NT2/D1 (cell line): ENCODE measurements at regions not wholly inside any gene's neighbourhood (a gene's known extent, or its start where the extent isn't known, plus 50 kb on each side); places are given as distances from the start of the nearest gene placed in this dataset.
"Not testable (repeated sequence)": the region's sequence is repeated elsewhere in the genome, so short reads cannot be mapped to it uniquely, and the experiment has no call there.

ENCODE experiments used
- DNase-seq: peaks from one replicate; pipeline ENCODE4 v3.0.0-alpha.2; 2011; ENCODE audit warnings: low read depth, low spot score
- H3K27me3 ChIP-seq: 2 replicates; pipeline ENCODE4 v1.6.0; 2011; ENCODE audit warnings: mild to moderate bottlenecking; ENCODE audit not compliant: insufficient read length, insufficient read depth
- H3K36me3 ChIP-seq: 2 replicates; pipeline ENCODE4 v1.6.1; 2011; ENCODE audit warnings: mild to moderate bottlenecking, low read length, mixed read lengths; ENCODE audit not compliant: insufficient read depth, insufficient read length
- H3K4me1 ChIP-seq: 2 replicates; pipeline ENCODE4 v1.5.1; 2011; ENCODE audit not compliant: insufficient read depth, insufficient read length
- H3K4me3 ChIP-seq: 2 replicates; pipeline ENCODE4 v1.5.1; 2011; ENCODE audit warnings: low read depth; ENCODE audit not compliant: insufficient read length
- H3K9ac ChIP-seq: 2 replicates; pipeline ENCODE4 v1.6.0; 2011; ENCODE audit warnings: low read depth; ENCODE audit not compliant: insufficient read length
- H3K9me3 ChIP-seq: 2 replicates; pipeline ENCODE4 v1.5.1; 2011; ENCODE audit warnings: mild to moderate bottlenecking, low read length; ENCODE audit not compliant: insufficient read depth
- SUZ12 ChIP-seq: IDR thresholded peaks from 2 replicates; pipeline ENCODE4 v1.6.1; 2011; ENCODE audit not compliant: insufficient read length, insufficient read depth; ENCODE audit errors: extremely low read depth
- YY1 ChIP-seq: IDR thresholded peaks from 2 replicates; pipeline ENCODE4 v1.6.1; 2011; ENCODE audit not compliant: insufficient read length, insufficient read depth
- ZNF274 ChIP-seq: IDR thresholded peaks from 2 replicates; pipeline ENCODE4 v1.6.1; 2011; ENCODE audit warnings: mild to moderate bottlenecking, low read depth, low read length

DNA sequence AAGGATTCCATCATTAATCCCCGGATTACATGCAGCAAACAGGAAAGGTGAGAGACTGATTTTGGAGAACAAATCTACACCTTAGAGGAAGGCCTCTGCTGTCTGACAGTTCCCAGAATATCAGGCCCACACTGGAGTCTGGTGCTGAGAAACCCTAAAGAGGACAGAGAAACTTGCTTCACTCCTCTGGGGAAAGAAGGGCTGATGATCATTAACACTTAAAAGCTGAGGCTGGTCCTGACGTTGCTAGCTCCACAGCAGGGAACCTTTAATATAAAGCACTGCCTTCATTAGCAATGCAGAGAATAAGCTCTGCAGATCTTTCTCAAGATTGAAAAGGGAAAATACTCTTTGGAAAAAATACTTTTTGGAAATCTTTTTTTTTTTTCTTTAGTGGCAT is 1472.4 kb upstream of the GOT2 start:
- Histone ChIP-seq H3K4me1 (no peaks in the 10 kb centered on the region), H3K27me3 (no peaks in the 10 kb centered on the region), H3K9me3 (no peaks in the 10 kb centered on the region), H3K4me3 (no peak overlapping the region), H3K9ac (no peak overlapping the region), H3K36me3 (no peaks in the 10 kb centered on the region)
- TF ChIP-seq SUZ12, result no peak
- TF ChIP-seq YY1, result no peak
- no peak for TF ChIP-seq ZNF274
- no peak for DNase-seq

DNA sequence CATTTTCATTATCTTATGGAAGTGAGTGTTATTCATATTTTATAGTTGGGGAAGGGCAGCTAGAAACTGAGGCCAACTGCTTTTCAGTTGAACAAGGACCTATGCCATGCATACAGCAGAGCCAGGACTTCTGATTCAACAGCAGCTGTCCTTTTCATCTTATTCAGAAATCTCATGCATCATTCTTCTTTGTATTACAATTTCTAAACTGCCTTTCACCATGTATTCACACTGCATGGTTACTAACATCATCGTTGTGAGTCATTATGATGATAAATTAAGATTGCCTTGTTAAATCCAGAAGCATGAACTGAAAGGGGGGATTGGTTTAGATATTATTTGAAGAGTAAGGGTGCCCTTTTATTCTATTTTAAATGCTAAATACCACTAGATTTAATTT is 1470.1 kb upstream of the GOT2 start:
- no peaks in the 10 kb centered on the region for H3K9me3 ChIP-seq
- DNase-seq, result no peak
- H3K4me1 ChIP-seq, result no peaks in the 10 kb centered on the region
- TF ChIP-seq SUZ12 (no peak), ZNF274 (no peak), YY1 (no peak)
- no peak overlapping the region for H3K9ac ChIP-seq
- H3K27me3 ChIP-seq, result no peaks in the 10 kb centered on the region
- no peak overlapping the region for H3K4me3 ChIP-seq
- no peaks in the 10 kb centered on the region for H3K36me3 ChIP-seq

DNA sequence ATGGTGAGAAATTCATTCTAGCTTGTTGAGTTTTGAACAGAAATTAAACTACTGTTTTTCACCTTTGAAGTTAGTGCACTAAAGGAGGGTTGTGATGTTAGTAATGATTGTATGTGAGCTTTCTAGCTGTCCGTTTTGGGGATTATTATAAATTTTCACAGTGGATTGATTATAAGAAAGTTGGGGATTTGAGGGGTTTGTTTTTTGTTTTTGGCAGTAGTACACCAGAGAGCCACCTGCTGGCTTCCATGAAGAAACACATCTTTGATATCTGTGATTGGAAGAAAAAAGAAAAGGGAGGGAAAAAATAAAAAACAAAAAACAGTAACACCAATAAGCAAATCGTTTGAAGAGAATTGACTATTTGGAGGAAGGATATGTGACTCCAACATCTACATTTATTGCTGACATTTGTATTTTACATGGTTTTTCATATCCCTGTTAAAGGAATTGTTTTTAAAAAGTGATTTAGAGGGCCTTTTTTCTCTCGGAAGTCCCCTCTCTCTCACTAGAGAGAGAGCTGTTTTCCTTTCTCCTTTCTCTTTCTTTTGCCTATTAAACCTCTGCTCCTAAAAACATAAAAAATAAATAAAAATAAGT is 1469.5 kb upstream of the GOT2 start:
- Histone ChIP-seq H3K9ac (no peak overlapping the region), H3K36me3 (no peaks in the 10 kb centered on the region), H3K9me3 (no peaks in the 10 kb centered on the region), H3K4me3 (no peak overlapping the region), H3K27me3 (no peaks in the 10 kb centered on the region), H3K4me1 (no peaks in the 10 kb centered on the region)
- no peak for DNase-seq
- TF ChIP-seq ZNF274, result no peak
- TF ChIP-seq YY1, result no peak
- TF ChIP-seq SUZ12, result no peak

DNA sequence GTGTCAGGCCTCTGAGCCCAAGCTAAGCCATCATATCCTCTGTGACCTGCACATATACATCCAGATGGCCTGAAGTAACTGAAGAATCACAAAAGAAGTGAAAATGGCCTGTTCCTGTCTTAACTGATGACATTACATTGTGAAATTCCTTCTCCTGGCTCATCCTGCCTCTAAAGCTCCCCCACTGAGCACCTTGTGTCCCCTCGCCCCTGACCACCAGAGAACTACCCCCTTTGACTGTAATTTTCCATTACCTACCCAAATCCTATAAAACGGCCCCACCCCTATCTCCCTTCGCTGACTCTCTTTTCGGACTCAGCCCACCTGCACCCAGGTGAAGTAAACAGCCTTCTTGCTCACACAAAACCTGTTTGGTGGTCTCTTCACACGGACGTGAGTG is 1466.6 kb upstream of the GOT2 start:
- H3K4me1 ChIP-seq, H3K4me3 ChIP-seq, H3K27me3 ChIP-seq, H3K9me3 ChIP-seq, H3K36me3 ChIP-seq, DNase-seq, H3K9ac ChIP-seq: not testable (repeated sequence)

DNA sequence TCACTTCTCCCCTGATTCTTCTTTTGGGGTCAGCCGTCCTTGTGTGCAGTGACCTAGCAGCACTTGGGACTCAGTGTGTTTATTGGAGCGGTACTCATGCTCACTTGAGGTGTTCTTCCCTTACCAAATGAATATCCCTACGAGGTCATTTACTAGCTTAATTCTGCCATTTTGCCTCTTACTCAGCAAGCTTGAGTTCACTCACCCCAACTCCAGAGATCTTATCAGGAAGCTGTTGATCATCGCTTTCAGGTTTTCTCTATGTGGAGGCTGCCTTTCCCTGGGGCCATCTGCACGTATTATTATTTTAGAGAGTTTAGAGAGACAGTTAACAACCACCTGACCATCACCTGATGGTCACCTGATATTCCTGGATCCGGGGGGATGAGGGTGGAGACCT is 1466.0 kb upstream of the GOT2 start:
- Histone ChIP-seq H3K27me3 (no peaks in the 10 kb centered on the region), H3K36me3 (no peaks in the 10 kb centered on the region), H3K9me3 (no peaks in the 10 kb centered on the region), H3K4me3 (no peak overlapping the region), H3K4me1 (no peaks in the 10 kb centered on the region), H3K9ac (no peak overlapping the region)
- TF ChIP-seq SUZ12 (no peak), YY1 (no peak), ZNF274 (no peak)
- DNase-seq, result no peak

DNA sequence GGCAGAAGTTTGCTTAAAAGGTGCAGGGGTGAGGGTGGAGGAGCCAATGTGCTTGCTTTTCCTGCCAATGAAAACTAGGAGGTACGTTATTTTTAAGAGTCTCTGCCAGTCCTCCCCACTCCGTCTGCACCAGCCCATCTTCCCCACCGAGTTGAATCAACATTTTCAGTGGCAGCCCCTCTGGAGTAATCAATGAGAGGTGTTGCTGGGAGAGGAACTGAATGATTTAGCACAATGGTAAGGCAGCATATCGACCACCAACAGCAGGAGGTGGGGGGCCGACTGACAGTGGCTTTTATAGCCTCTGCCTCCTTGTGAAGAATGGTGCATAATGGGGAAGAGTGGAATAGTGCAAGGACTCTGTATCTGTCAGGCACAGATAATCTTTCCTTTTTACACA is 1465.0 kb upstream of the GOT2 start:
- Histone ChIP-seq H3K9me3 (no peaks in the 10 kb centered on the region), H3K27me3 (no peaks in the 10 kb centered on the region), H3K36me3 (no peaks in the 10 kb centered on the region), H3K4me1 (no peaks in the 10 kb centered on the region), H3K9ac (no peak overlapping the region), H3K4me3 (no peak overlapping the region)
- TF ChIP-seq YY1, result no peak
- no peak for DNase-seq

DNA sequence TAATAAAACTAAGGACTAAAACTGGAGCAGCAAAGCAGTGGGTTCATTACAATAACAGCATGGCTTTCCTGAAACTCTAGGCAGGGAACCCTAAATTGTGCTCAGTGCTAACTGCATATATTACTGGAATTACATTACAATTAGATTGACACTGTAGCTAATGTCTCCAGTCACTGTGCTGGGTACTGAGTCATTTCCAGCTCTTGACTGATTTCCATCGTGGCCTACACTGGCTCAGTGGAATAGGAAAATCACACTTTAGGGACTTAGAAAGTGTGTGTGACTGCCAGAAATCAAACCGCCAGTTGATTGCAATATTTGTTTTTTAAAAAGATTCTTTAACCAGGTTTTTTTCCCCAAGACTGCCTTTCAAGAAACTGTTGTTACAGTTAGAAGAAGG is 1447.4 kb upstream of the GOT2 start:
- no peak for DNase-seq
- TF ChIP-seq ZNF274, result no peak
- no peak for TF ChIP-seq YY1
- TF ChIP-seq SUZ12, result no peak
- no peak overlapping the region for H3K4me3 ChIP-seq
- H3K36me3 ChIP-seq, result no peaks in the 10 kb centered on the region
- H3K9ac ChIP-seq, result no peak overlapping the region
- no peaks in the 10 kb centered on the region for H3K9me3 ChIP-seq
- no peaks in the 10 kb centered on the region for H3K27me3 ChIP-seq
- no peaks in the 10 kb centered on the region for H3K4me1 ChIP-seq

DNA sequence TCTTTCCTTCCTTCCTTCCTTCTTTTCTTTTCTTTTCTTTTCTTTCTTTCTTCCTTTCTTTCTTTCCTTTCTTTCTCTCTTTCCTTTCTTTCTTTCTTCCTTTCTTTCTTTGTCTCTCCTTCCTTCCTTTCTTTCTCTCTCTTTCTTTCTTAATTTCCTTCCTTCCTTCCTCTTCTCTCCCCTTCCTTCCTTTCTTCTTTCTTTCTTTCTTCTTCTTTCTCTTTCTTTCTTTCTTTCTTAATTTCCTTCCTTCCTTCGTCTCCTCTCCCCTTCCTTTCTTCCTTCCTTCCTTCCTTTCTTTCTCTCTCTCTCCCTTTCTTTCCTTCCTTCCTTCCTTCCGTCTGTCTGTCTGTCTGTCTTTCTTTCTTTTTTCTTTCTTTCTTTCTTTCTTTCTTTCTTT is 1446.5 kb upstream of the GOT2 start:
- TF ChIP-seq SUZ12, result no peak
- TF ChIP-seq YY1, result no peak
- no peak for TF ChIP-seq ZNF274
- DNase-seq, result no peak
- no peak overlapping the region for H3K9ac ChIP-seq

More for the DNA sequence above, 1446.5 kb upstream of the GOT2 start:
- no peaks in the 10 kb centered on the region for H3K27me3 ChIP-seq
- no peaks in the 10 kb centered on the region for H3K4me1 ChIP-seq
- no peaks in the 10 kb centered on the region for H3K36me3 ChIP-seq
- no peaks in the 10 kb centered on the region for H3K9me3 ChIP-seq
- H3K4me3 ChIP-seq, result no peak overlapping the region
